Smooth muscle cell of the brain vasculature (primary cell): ENCODE measurements at regions not wholly inside any gene's neighbourhood (a gene's known extent, or its start where the extent isn't known, plus 50 kb on each side); places are given as distances from the start of the nearest gene placed in this dataset.
"Not testable (repeated sequence)": the region's sequence is repeated elsewhere in the genome, so short reads cannot be mapped to it uniquely, and the experiment has no call there.

Experiments used
- DNase-seq: peaks from one replicate; pipeline ENCODE4 v3.0.0-alpha.2; 2012; ENCODE audit warnings: low read depth, low spot score

DNA sequence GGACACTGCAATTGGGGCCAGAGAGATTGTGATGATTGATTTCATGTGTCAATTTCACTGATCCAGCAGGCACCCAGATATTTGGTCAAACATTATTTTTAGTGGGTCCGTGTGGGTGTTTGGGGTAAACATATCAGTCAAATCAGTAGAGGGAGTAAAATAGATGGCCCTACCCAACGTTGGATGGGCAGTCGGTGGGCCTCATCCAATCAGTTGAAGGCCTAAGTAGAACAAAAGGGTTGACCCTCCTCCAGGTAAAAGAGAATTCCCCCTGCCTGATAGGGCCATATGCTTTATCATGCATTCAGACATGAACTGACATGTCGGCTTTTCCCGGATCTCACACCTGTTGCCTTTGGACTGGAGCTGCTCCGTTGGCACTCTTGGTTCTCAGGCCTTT, 195.1 kb upstream of the CAND1 start:
- DNase-seq, result no peak

DNA sequence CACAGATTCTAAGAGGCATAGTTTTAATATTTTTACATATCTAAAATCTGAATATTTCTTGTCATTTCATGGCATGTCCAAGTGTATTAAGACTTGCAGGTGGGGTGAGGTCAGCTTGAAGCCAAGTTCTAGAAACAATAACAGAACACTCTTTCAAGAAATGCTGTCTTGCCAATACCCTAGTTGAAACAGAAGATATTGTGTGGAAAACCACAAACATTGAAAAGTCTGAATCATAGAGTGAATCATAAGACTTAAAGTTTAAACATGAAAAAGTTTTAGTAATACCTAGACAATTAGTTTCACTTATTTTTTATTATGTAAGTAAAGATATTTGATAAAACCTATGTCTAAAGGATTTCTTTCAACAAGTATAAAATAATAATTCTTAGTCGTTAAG, 191.5 kb upstream of the CAND1 start:
- DNase-seq, result no peak

DNA sequence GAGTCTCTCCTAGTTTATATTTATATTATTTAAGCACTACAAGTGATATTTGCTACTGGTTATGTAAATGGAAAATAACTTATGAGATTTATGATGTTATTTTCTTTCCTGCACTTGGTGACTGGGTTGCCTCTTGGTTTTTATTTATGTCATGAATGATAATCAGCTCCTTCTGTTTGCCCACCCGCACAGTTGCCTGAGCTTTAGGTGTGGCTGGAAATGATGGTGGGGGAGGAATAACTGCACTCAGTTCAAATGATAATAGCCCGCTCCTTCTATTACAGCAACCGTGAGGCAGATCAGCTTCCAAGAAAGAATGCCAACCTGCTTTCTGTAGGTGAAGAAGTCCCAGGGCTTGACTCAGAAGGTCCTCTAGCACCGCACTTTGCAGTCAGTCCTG, 190.2 kb upstream of the CAND1 start:
- no peak for DNase-seq

DNA sequence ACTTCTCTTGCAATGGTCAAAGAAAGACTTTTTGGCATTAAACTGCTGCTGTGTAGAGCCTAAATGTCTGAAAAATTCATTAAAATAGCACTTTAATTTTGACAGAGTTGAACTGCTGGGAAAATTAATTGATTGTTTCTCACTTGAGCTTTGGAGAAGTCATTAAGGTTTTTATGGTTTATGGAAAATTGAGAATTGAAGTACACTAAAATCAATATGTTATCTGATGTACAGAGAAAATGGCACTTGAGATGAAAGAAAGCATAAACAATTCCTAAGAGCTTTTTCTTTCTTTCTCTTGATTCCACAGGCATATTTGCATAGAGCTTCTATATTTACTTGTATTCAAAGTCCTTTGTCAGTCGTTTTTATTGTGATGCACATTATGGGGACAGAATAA, 188.5 kb upstream of the CAND1 start:
- DNase-seq, result no peak

DNA sequence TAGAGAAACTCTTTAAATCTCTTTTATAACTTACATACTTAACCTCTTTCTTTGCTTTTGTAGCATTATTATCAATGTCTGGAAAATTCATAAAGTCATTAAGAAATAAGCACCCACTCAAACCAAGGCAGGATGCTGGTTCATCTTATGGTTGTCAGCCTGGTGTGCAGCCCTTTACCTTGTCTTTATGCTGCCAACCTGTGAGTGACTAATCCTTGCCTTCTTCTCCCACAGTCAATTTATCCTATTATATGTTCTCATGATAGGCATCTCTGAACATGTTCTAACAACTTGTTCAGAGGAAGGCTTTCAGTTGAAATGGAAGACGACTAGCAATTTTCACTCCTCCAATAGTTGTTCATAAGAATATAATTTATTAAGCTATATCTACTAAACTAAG, 186.9 kb upstream of the CAND1 start:
- no peak for DNase-seq

DNA sequence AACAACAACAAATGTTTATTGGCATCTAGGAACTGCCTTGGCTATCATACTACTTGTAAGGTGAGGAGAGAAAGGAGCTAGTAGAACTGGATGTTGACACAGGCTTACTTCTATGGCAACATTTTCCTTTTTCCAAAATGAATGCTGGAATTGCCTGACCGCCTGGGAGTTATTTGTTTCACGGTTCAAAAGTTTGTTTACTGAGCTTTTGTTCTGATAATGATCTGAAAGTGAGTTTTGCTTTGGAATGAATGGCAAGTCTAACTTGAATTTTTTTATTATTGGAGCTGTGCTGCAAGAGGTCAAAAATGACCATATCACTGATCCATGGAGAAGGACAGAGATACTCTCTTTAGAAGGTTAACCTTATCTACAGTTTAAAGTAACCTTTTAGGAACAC, 183.5 kb upstream of the CAND1 start:
- no peak for DNase-seq

DNA sequence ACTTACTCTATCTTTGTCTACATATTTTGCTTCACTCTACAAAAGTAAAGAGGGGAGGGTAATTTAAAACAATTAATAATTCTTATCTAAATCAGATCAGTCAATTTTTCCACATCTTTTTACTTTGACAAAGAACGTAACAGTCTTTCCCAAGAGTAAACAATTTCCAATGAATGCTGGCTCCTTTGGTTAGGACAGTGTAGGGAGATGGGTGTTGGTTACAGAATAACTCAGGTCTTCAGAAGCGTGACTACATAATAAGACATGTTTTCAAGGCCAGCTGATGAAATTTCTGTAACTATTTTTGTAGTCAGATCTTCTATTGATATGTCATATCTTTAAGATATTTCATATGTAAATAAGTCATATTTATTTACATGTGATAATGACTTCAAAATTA, 183.0 kb upstream of the CAND1 start:
- DNase-seq, result no peak

DNA sequence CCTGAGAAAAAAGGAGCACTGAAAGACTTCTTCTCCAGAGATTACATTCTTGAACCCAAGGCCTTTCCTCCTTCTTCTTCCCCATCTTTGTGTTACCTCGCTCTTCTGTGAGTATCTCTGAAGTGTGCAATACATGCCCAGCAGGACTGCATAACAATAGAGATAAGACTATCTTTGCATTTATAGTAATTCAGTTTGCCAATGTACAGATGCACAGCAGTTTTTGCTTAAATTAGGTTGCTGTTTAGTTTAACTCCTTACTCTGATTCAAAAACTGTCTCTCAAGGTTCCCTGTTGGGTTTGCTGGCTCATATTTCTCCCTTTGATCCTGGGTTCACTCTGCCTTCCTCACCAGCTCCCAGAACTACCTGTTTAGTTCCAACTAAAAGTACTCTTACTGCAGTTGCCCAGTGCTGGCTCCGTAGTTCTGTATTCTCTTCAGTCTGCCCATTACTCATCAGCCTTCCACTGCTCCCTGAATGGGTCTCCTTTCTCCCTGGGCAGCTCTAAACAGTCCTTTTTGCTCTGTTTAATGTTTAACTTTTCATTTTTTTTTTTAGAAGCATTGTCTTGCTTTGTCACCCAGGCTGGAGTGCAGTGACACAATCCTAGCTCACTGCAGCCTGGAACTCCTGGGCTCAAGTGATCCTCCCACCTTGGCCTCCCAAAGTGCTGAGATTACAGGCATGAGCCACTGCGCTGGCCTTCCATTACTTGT, 180.6 kb upstream of the CAND1 start:
- no peak for DNase-seq

DNA sequence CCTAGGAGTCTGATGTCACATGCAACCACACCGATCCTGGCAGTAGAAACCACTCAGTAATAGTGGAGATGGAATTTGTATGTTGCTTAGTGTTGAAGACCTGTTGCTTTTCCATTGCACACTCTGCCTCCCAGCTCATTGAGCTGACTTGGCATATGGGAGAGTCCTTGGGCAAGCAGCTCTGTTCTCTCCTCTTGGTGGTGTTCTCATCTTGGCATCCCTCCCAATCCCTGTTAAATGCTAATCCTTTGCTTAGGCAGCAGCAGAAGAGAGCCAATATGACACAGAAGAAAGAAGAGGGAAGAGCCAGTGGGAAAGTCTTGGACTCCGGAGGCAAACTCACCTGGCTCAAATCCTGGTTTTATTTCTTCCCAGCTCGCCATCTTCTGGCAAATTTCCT, 178.0 kb upstream of the CAND1 start:
- no peak for DNase-seq

DNA sequence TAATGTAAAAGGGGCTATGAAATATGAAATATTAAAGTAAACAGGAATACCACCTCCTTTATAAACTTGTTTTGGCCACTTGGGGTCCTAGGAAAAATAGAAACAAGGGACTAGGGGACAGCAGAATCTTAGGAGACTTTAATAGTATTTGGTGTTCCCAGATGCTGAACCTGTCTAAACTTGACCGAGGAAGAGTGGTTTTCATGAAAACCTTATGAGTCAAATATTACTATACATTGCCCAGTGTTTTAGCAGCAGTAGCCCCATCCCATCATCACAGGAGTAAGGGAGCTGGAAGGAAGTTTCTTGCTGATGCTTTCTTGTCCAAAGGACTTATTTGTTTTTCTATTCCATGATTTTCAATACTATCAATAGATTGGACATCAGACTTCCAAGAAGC, 177.5 kb upstream of the CAND1 start:
- no peak for DNase-seq

DNA sequence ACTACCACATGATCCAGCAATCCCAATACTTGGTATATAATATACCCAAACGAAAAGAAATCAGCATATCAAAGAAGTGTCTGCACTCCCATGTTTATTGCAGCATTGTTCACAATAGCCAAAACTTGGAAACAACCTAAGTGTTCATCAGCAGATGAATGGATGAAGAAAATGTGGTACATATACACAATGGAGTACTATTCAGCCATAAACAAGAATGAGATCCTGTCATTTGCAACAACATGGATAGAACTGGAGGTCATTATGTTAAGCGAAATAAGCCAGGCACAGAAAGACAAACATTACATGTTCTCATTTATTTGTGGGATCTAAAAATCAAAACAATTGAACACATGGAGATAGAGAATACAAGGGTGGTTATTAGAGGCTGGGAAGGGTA, 176.2 kb upstream of the CAND1 start:
- not testable (repeated sequence) for DNase-seq

DNA sequence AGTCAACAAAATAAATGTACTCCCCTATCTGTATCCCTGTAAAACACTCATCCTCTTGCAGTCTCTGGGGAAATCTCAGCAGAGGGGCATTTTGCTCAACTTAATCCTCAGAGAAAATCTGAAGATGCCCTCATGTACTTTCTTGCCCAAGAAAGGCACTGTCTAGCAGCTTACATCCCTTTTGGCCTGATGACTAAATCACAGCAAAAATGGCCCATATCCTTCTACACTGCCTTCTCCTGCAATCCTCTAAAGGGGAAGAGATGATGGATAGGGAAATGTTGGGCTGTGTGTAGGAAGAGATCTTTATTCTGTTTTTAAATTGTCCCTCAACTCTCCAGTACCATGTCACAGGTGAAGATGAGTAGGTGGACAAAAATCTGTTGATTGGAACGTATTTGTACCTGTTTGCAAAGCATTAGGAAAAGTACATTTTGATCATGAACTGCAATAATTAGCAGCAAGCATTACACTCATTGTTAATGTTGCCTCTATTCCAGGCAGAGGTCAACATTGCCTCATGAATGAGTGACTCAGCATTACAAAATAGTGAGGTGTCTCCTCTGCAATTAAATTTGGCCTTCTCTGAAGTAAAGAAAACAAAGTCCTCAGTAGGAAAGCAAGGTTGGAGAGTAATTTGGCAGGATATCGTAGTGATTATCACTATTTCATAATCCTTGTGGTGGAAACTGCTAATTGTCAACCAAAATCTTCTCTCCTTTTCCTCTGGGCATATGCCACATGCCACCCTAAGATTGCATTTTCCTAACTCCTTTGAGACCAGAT, 172.4 kb upstream of the CAND1 start:
- DNase-seq, result no peak

DNA sequence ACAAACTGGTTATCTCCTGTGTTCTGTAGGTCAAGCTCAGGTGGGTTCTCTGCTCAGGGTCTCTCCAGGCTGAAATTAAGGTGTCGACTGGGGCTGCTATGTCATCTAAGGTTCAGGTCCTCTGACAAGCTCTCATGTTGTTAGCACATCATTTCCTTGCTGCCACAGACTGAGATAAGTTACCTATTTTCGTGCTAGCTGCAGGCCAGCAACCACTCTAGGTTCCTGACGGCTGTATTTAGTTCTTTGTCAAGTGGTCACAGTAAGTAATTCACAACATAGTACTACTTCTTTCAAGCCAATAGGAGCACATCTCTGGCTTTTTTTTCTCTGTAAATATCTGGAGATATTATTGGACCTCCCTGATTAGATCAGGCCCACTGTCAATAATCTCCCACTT, 169.3 kb upstream of the CAND1 start:
- no peak for DNase-seq

DNA sequence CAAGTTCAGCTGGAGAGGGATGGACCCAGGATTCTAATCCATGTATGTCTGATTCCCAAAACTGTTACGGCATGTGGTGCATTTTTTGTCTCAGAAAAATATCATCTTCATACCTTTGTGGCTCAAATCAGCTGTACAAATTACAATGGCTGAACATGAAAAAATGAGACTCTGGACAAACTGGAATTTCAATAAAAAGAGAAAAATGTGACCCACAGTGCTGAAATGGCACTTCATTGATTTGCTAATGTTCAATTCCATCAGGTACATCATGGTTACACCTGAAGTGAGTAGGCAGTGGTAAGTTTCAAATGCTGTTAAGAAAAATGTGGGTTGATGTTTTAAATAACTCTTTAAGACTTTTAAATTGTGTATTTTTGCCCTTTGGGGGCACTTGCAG, 165.6 kb upstream of the CAND1 start:
- no peak for DNase-seq

DNA sequence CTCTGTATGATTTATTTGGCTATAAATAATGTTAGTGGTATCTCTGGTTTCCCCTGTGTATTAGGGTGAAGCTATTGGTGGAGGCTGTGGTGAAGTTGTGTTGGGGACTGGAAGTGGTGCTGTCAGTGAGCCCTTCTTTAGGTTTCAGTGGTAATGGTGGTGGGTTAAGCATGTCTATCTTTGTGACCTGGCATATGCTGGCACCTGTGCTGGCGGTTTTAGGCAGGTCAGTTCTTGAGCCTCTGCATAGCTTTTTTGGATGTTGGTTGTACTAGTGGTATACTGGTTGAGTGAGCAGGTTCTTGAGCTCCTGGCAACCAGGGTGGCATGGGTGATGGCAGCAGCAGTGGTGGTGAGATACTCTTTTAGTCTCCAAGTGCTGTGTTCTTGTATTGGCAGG, 161.9 kb upstream of the CAND1 start:
- DNase-seq, result no peak

DNA sequence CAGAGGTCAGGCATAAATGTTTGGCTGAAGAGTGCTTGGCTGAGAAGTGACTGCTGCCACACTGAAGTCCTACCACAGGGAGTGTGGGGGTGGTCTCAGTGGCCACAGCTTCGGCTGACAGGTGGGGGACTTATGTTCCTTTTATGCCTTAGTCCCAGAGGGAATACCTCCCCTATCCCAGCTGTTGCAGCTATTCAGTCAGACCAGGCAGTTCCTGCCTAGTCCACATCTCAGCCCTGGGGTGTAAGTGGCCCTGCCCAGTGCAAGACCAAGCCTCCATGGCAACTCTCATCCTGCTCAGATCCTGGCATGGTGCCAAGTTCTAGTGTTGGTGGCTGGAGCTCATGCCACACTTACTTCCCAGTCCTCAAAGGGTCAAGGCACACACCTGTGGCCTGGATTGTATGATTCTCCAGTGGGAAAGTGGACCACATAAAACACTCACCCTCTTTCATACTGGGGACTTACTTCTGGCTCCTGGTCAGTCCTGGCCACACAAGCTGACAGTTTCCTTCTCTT, 161.3 kb upstream of the CAND1 start:
- no peak for DNase-seq

DNA sequence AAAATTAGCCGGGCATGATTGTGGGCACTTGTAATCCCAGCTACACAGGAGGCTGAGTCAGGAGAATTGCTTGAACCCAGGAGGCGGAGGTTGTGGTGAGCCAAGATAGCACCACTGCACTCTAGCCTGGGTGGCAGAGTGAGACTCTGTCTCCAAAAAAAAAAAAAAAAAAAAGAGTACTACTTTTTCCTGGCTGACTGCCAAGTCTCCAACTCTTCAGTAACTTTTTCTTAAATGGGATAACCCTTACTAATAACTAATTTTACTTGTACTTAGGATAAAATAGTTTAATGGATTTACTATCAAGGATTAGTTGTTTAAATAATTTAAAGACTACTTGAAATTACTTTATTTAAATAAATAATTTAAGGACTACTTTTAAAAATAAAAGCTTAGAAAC, 158.8 kb upstream of the CAND1 start:
- DNase-seq, result not testable (repeated sequence)

DNA sequence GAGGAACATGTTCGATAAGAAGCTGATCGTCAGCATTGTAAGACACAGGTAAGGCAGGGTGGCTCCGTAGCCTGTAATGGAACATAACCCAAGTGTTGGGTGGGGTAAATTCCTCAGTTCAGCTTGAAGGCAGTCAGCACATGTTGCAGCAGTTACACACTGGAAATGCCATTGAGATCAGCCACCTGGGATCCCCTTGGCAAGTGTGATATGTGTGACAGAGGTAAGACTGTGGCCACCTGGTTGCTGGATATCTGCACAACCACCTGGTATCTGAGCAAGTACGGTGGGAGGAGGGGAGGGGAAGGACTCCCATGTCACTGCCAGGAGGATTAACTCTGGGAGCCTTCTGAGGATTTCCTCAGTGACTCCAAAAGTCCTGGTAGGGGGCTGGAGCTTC, 158.0 kb upstream of the CAND1 start:
- no peak for DNase-seq

DNA sequence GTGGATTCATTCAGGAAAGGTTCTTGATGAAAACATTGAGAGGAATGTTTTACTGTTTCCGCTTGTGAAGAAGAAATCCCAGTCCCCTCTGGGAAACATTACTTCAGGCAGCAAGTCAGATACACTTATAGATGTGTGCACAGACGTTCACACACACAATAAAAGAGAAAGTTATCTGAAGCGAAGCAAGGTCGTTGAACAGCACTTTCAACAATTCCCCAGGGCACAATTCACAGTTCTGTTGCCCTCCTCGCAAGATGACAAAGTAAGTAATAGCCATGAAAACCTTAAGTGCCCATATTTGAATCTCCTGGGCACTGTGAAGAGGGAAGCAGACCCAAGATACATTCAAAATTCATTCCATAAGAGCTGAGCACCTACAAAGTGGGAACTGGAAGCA, 156.6 kb upstream of the CAND1 start:
- DNase-seq, result no peak

DNA sequence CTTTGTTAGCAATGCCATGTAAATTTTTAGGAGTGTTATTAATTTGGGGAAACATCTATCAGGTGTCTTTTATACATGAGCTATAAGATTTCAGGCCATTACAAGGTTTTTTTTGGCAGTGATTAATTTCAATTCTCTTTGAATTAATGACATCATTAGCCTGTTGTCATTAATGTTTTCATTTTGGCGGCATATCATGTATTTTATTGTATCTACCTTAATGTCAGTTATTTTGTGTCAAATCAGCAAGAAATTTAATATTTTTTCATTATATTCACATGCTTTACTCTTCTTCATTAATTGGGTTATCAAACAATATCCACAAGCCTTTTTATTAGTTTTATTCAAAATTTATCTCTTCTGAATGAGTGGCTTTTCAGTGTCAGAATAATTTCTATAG, 153.0 kb upstream of the CAND1 start:
- no peak for DNase-seq

DNA sequence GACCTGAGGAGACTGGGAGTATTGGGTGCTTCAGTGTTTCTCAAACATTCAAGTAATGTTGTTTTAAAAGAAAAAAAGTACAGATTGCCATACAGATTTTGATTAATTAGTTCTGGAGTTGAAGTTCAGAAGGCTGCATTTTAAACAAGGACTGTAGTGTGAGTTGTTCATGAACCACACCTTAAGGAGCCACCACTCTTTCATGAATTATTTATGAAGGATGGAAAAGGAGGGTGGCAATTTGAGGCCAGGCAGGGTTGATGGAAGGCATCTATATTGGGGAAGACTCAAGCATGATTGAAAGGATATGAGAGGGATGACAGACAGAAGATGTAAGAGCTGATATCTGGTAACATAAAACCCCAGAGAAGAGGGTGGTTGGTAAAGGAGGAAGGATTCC, 146.6 kb upstream of the CAND1 start:
- no peak for DNase-seq

DNA sequence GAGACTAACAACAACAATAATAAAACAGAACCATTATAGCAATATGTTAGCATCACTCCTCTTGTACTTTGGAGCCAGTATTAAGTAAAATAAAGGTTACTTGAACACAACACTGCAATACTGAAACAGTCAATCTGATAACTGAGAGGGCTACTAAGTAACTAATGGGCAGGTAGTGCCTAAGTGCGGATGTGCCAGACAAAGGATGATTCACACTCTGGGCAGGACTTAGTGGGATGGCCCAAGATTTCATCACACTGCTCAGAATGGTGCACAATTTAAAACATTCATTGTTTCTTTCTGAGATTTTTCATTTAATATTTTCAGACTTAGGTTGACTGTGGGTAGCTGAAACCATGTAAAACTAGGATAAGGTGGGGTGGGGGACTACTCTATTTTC, 131.9 kb upstream of the CAND1 start:
- no peak for DNase-seq

DNA sequence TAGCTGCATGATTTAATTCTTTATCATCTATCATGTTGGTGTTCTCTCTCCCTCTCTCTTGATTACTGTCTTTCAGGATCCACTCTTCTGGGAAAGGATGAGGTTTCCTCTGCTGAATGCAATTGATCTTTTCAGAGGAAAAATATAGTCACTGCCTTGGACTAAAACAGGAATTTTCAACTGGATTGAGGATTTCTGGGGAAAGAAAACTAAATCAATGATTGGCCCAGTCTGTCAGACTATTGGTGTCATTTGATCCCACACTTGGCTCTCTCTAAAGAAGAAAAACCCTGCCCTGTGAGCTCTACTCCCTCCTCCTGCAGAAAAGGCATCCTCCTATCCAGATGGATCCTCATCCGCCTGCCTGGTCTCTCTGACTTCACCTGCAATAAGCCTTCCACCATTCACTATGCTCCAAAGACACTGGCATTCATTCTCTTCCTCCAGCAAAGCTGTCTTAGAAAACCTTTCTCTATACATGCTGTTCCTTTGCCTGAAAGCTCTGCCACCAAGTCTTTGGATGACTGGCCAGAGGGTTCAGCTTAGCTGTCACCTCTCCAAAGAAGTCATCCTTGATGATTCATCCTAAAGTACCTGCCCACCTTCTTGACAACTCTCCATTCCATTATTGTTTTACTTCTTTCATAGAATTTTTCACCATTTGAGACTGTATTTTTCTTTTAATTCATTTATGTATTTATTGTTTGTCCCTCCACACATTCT, 127.7 kb upstream of the CAND1 start:
- no peak for DNase-seq
